ENCODE measurements at regions not wholly inside any gene's neighbourhood (a gene's known extent, or its start where the extent isn't known, plus 50 kb on each side); places are given as distances from the start of the nearest gene placed in this dataset.
"Not testable (repeated sequence)": the region's sequence is repeated elsewhere in the genome, so short reads cannot be mapped to it uniquely, and the experiment has no call there.

DNA sequence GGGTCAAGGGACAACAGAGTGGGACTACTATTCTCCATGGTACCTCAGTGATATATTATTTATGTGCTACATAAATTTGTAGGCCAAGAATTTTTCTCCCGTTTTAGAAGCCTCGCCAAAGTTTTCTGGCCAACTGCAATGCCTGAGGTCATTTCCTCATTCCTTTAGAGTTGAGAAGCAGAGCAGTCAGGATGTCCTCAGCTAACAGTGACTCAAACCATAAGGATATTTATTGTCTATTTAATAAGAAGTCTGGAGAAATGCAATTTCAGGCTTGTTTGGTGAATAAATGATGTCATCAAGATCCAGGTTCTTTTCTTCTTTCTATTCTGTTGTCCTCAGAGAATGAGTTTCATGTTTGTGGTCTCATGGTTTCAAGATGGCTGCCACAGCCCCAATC lies 91.0 kb downstream of the ADCYAP1 start:
- no peak for DNase-seq (ENCODE audit: low read depth)

GRCh38 chr18:997499-997898 lies 92.8 kb downstream of the ADCYAP1 start:
- DNase-seq (ENCODE audit: low read depth) = no peak

DNA sequence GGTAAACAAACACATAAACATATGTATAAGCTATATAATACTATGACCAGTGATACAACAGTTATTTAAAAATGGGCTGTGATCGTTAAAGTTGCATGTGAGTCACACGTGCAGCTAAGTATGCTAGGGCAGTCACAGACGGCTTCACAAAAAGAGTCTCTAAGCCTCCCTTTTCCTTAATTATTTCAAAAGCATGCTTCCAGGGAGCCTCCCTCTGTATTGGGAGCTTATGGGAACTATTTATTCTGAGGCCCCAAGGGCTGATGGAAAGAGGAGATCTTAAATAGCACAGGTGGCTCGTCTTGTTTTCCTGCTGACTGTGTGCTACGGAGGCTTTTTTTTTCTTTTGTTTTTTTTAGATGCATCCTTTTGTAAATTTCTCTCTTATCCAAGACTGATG lies 94.3 kb downstream of the ADCYAP1 start:
- no peak for DNase-seq (ENCODE audit: low read depth)

DNA sequence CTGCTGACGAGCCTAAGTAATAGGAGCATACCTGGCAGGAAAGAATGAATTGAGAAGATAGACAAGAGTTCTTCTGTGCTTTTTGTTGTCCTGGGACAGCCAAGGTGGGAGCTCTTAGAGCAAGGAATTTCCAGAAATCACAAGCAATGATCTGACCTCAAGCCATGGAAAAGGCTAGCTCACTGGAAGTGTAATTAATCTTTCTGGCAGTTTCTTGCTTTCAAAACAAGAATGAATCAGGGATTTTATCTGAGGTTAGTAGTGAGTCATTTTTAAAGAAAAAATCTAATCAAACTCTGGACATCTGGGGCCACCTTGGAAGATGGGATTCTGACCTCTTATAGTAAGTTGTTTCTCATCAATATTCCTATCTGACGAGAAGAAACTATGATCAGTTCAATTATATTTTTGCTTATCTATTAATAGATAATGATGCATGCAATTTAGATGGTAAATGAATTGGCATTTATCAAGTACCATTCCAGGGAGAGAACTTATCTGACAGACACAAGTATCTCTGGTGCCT lies 98.0 kb downstream of the ADCYAP1 start:
- no peak for DNase-seq (ENCODE audit: low read depth)

DNA sequence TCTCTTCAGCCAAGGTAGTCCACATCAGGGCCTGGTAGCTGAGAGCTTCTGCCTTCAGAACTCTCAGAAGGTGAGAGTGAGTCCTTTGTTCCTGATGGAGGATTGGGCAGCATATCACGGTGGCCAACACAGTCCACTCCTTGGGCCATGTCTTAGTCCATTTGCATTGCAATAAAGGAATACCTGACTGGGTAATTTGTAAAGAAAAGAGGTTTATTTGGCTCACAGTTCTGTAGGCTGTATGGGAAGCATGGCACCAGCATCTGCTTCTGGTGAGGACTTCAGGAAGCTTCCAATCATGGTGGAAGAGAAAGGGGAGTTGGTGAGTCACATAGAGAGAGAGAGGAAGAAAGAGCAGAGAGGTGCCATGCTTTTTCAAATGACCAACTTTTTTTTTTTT lies 98.8 kb downstream of the ADCYAP1 start:
- DNase-seq (ENCODE audit: low read depth) = no peak

DNA sequence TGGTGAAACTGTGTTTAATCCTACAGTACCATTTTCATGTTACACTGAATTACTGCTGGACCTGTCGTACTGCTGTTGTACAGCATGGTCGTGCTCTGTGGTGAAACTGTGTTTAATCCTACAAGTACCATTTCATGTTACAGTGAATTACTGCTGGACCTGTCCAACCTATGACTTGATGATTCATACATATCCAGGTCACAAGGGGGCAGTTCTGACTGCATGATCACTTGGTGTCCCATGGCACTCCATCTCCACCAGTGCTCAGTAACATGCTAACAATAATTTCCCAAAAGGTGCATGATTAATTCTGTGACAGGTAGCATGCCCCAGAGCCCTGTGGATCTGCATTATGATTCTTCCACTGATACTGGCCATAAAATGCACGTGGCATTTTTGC lies 101.6 kb downstream of the ADCYAP1 start:
- DNase-seq (ENCODE audit: low read depth) = no peak

DNA sequence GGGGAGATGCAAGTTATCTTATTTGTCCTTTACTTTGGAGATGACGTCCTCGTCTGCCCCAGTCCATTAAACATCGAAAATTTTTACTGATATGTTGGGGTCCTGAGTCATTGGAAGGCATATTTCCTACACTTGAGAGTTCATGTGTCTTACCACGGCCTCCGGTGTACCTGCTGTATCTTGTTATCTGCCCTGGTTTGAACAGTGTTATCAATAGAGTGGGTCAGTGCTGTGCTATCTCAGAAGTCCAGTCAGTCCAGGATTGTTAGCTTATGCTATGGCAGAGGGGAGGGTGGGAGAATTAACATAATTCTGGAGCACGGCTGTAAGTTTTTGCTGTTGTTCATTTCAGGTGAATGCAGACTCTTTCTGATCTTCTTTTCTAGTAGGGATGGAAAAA lies 102.3 kb downstream of the ADCYAP1 start:
- DNase-seq (ENCODE audit: low read depth) = no peak

DNA sequence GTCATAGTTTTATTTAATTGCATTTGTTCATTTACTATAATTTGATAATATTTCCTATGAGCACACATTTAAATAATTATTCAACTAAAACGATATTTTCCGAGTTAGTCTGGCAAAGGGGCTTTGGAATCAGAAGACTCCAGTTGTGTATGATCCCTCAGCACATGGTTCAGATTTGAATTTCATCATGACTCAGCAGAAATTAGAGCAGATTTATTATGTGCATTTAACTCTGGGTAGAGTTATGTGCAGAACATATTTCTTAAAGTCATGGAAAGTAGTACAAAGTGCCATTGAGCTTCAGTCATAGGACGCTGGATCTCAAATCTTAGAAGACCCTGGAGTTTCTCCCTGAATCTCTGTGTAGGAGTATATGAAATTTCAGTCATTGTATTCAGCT lies 106.7 kb downstream of the ADCYAP1 start:
- DNase-seq (ENCODE audit: low read depth) = no peak

- no peak for DNase-seq (ENCODE audit: low read depth)
Observed at GRCh38 chr18:1012775-1013174, 108.1 kb downstream of the ADCYAP1 start.

GRCh38 chr18:1013951-1014350 lies 109.3 kb downstream of the ADCYAP1 start:
- no peak for DNase-seq (ENCODE audit: low read depth)

DNA sequence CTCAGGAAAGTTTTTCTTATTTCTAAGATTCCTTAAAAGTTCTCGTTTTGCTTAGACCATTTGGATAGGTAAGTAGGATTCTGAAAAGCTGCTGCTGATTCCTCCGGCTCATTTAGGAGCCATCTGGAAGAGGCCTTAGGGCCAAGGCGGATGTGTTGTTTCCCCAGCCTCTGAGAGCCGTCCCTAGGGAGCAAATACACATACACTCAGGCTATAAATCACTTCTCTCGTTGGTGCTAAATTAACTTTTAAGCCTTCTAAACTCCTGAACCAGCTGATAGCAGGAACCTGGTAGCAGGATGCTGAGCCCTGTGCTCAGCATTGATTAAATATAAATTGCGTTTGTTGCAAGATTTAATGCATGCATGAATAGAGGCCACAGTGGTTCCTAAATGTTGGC lies 109.8 kb downstream of the ADCYAP1 start:
- DNase-seq (ENCODE audit: low read depth) = no peak

- DNase-seq (ENCODE audit: low read depth) = no peak
Observed at GRCh38 chr18:1014951-1015624, 110.4 kb downstream of the ADCYAP1 start.

GRCh38 chr18:1015777-1016176 lies 111.1 kb downstream of the ADCYAP1 start:
- DNase-seq (ENCODE audit: low read depth) = no peak

DNA sequence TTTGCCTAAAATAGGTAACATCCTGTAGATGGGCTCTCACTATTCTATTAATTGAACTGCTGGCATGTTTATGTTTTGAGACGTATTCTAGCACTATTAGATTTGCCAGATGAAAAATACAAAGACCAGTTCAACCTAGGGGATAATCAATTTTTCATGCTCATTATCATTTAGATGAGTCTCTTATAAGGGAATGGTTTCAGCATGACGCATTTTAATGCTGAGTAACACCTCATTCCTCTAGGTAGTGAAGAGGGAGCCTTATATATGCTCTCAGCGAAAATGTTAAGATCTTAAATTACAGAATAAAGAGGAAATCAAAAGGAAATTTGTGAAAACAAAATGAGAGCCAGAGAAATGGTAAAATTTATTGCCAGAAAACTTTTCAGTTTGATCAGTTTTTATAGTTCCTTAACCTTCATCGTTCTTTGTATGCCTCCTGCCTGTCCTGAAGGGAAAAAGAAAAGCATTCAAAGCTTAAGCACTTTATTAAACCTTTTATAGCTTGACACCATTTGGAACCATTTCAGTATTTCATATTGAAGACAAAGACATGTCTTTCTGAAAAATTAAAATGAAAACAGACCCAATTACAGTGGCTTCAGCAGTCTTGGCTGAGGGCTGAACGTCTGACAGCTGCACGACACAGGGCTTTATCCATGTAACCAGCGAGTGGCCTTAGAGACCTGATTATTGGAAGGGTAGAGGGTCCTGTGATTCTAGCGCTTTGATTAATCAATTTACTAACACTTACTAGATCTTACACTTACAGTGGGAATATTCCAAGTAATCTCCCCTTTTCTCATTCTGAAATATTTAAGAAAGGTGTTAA lies 112.8 kb downstream of the ADCYAP1 start:
- DNase-seq (ENCODE audit: low read depth) = no peak

DNA sequence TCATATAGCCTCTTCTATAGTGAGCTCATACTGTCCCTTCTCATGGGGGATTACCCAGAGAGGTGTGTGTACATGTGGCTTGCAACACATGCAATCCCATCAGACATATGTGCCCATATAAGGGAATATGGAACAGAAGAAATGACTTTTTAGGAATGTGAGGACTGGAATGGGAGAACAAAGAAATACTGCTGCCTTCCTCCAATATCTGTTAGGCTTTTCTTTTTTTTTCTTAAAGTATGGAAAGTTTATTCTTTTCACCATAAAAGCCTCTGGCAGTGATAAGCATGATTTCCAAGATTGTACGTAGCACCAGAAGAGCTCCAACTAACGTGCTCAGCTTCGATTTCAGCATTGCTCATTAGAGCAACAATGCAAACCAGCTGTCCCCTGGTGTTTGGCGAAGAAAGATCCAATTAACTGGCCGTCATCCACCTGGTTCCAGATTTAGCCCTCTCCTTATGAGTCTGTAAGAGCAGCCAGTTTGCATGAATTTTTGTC lies 113.6 kb downstream of the ADCYAP1 start:
- no peak for DNase-seq (ENCODE audit: low read depth)

DNA sequence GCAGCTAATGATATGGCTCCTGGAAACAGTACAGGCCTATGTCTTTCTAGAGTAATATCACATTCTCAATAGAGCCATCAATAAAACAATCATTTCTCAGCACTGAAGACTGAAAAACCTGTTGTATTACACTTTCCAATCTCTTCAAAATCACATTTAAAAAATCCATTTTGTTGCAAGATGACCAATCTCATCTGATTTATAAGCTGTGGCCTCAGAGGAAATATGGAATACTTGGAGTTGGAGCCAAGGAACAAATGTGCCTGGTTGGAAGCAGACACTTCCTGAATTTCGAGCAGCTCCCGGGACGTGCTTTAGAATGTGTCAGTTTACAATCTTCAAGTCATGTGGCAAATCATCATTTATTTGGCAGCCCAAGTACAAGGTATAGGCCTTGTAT lies 114.5 kb downstream of the ADCYAP1 start:
- DNase-seq (ENCODE audit: low read depth) = no peak

DNA sequence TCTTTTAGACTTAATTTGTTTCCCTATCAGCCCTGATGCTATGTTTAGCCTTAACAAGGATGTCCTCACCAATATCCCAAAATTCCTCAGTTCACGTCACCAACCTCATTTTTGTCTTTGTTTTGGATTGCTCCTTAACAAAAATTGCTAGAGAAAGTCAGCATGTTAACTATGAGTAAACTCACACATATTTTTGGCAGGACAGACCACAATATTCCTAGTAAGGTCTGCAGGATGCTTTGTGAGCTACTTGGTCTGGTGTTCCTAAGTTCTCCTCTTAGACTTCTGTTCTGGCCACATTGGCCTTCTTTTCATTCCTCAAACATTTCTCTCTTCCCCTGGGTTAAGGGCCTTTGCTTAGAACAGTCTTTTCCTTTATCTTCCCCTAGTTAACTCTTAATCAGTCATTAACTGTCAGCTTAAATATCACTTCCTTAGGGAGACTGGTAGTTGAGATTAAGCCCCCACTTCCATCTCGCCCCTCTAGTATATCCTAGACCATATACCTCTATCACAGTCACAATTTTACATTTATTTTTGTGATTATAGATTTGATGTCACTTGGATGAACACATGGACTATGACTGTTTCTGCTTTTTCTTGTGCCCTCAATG lies 116.2 kb downstream of the ADCYAP1 start:
- DNase-seq (ENCODE audit: low read depth) = no peak

GRCh38 chr18:1026930-1027329 lies 122.3 kb downstream of the ADCYAP1 start:
- DNase-seq (ENCODE audit: low read depth) = no peak

GRCh38 chr18:1033092-1033491 lies 128.4 kb downstream of the ADCYAP1 start:
- not testable (repeated sequence) for DNase-seq (ENCODE audit: low read depth)

GRCh38 chr18:1034971-1035370 lies 130.3 kb downstream of the ADCYAP1 start:
- DNase-seq (ENCODE audit: low read depth) = no peak

DNA sequence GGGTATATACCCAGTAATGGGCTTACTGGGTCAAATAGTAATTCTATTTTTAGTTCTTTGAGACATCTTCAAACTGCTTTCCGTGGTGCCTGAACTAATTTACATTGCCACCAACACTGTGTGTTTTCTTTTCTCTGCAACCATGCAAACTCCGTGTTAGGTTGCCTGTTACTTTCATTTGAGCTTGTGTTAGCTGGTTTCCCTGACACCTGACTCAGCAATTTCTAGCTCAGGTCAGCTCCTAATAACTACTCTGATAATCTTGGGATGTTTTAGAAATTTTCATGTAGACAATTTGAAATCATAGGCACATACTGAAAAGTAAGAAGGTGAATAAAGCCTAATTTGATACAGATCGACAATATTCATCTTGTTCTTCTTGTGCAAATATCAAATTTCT lies 132.3 kb downstream of the ADCYAP1 start:
- no peak for DNase-seq (ENCODE audit: low read depth)

- DNase-seq (ENCODE audit: low read depth) = no peak
Observed at GRCh38 chr18:1037776-1038175, 133.1 kb downstream of the ADCYAP1 start.
